A549 (cell line): ENCODE measurements at regions not wholly inside any gene's neighbourhood (a gene's known extent, or its start where the extent isn't known, plus 50 kb on each side); places are given as distances from the start of the nearest gene placed in this dataset.

Source experiments
- ATAC-seq, 2 experiments: fragments of 200-7000 bp in 1 of 2; fragments of >200 bp in 1 of 2; cut with Nextera tagmentation in 1 of 2; cut with Tn5 transposase in 1 of 2; 3 replicates each; pipeline versions ENCODE4 v1.8.0 to v1.9.1; 2018 to 2020; ENCODE audit warnings: mild to moderate bottlenecking in 1 of 2, moderate library complexity in 1 of 2
- CTCF ChIA-PET: fragments of 300-600 bp; sonication (Branson Sonifier 250); formaldehyde crosslinking; extraction: SDS; loops from one replicate; lab custom pipeline; 2021; ENCODE audit warnings: antibody characterized with exemption, inconsistent platforms; lab: Yijun Ruan, JAX
- POLR2A ChIA-PET: fragments of 350-600 bp; formaldehyde crosslinking; extraction: SDS; loops from one replicate; lab custom pipeline; 2021; ENCODE audit warnings: antibody characterized with exemption, inconsistent platforms; lab: Yijun Ruan, JAX
- DNase-seq, 2 experiments: peaks; one replicate each; pipeline versions ENCODE4 v3.0.0 to v3.0.0-alpha.2; 2011 to 2016; ENCODE audit warnings: low read depth in 1 of 2, low spot score in 1 of 2
- FAIRE-seq: peaks from 2 replicates; lab custom pipeline; 2011; peaks lifted over from hg19 to GRCh38; lab: Jason Lieb, UNC
- H3K27ac ChIP-seq, 2 experiments: fragments of >200 bp; sonication (Bioruptor Twin); formaldehyde crosslinking; 3 replicates each; pipeline ENCODE4 v1.5.1; 2016 to 2017
- H3K4me1 ChIP-seq: fragments of >200 bp; sonication (Bioruptor Twin); formaldehyde crosslinking; 3 replicates; pipeline ENCODE4 v1.6.1; 2016
- H3K4me2 ChIP-seq: fragments of >200 bp; sonication (Bioruptor Twin); formaldehyde crosslinking; 3 replicates; pipeline ENCODE4 v1.6.1; 2016
- H3K4me3 ChIP-seq: fragments of >200 bp; sonication (Bioruptor Twin); formaldehyde crosslinking; 3 replicates; pipeline ENCODE4 v1.5.1; 2016
- H3K9me3 ChIP-seq: fragments of >200 bp; sonication (Bioruptor Twin); formaldehyde crosslinking; 3 replicates; pipeline ENCODE4 v1.6.1; 2016
- ATOH8 ChIP-seq: fragments of 250-450 bp; sonication (Bioruptor Pico); IDR thresholded peaks from 2 replicates; pipeline ENCODE4 v1.5.0; 2020; ENCODE audit warnings: low read depth, mild to moderate bottlenecking, moderate library complexity
- BHLHE40 ChIP-seq: IDR thresholded peaks from 2 replicates; pipeline ENCODE4 v1.6.1; 2012; ENCODE audit warnings: low read depth, low read length, inconsistent platforms
- CBX2 ChIP-seq: fragments of 200-600 bp; sonication (generic); IDR thresholded peaks from 2 replicates; pipeline ENCODE4 v1.6.1; 2016; ENCODE audit warnings: low read depth, mild to moderate bottlenecking, borderline replicate concordance
- CHD2 ChIP-seq: fragments of 150-350 bp; IDR thresholded peaks from 2 replicates; pipeline ENCODE4 v1.6.1; 2014; ENCODE audit warnings: low read length; ENCODE audit not compliant: partially characterized antibody
- CTCF ChIP-seq: fragments of >200 bp; sonication (Bioruptor Twin); formaldehyde crosslinking; IDR thresholded peaks from 3 replicates; pipeline ENCODE4 v1.5.1; 2016
- E2F6 ChIP-seq: IDR thresholded peaks from 2 replicates; pipeline ENCODE4 v1.6.1; 2012; ENCODE audit warnings: low read depth, borderline replicate concordance
- EHF ChIP-seq: fragments of 250-450 bp; sonication (Bioruptor Pico); IDR thresholded peaks from 2 replicates; pipeline ENCODE4 v1.5.0; 2020; ENCODE audit warnings: mild to moderate bottlenecking
- EP300 ChIP-seq, 2 experiments: fragments of >200 bp; sonication (Bioruptor Twin); formaldehyde crosslinking; IDR thresholded peaks; 2 replicates in 1 of 2; 3 replicates in 1 of 2; pipeline ENCODE4 v1.6.1; 2016 to 2017
- ESRRA ChIP-seq: fragments of 150-350 bp; IDR thresholded peaks from 2 replicates; pipeline ENCODE4 v1.6.1; 2014; ENCODE audit warnings: mild to moderate bottlenecking, low read length, borderline replicate concordance
- FOSB ChIP-seq: fragments of 250-450 bp; sonication (Bioruptor Pico); IDR thresholded peaks from 2 replicates; pipeline ENCODE4 v1.5.0; 2020; ENCODE audit warnings: mild to moderate bottlenecking, moderate library complexity
- GATA3 ChIP-seq: IDR thresholded peaks from 2 replicates; pipeline ENCODE4 v1.6.1; 2012; ENCODE audit warnings: borderline replicate concordance
- HDAC2 ChIP-seq: fragments of 200-600 bp; sonication (generic); IDR thresholded peaks from 2 replicates; pipeline ENCODE4 v1.6.1; 2016
- HES2 ChIP-seq: fragments of >200 bp; sonication (Bioruptor Twin); formaldehyde crosslinking; IDR thresholded peaks from 2 replicates; pipeline ENCODE4 v1.6.1; 2016
- HEYL ChIP-seq: fragments of 250-450 bp; sonication (Bioruptor Pico); IDR thresholded peaks from 2 replicates; pipeline ENCODE4 v1.8.0; 2021; ENCODE audit warnings: mild to moderate bottlenecking, moderate library complexity
- HOXA7 ChIP-seq: fragments of 250-450 bp; sonication (Bioruptor Pico); IDR thresholded peaks from 2 replicates; pipeline ENCODE4 v1.5.0; 2020; ENCODE audit warnings: mild to moderate bottlenecking, moderate library complexity
- JUNB ChIP-seq: fragments of >200 bp; sonication (Bioruptor Twin); formaldehyde crosslinking; IDR thresholded peaks from 2 replicates; pipeline ENCODE4 v1.6.1; 2016
- KDM1A ChIP-seq: fragments of 200-600 bp; sonication (generic); IDR thresholded peaks from 2 replicates; pipeline ENCODE4 v1.6.1; 2016; ENCODE audit warnings: low read depth, mild to moderate bottlenecking
- MAFK ChIP-seq: fragments of 450-650 bp; IDR thresholded peaks from 2 replicates; pipeline ENCODE4 v1.6.1; 2014; ENCODE audit not compliant: partially characterized antibody
- PHF8 ChIP-seq: fragments of 200-600 bp; sonication (generic); IDR thresholded peaks from 2 replicates; pipeline ENCODE4 v1.6.1; 2016; ENCODE audit warnings: low read depth, mild to moderate bottlenecking, antibody characterized with exemption, moderate library complexity, borderline replicate concordance
- RAD21 ChIP-seq, 2 experiments: fragments of >200 bp in 1 of 2; sonication (Bioruptor Twin) in 1 of 2; formaldehyde crosslinking in 1 of 2; IDR thresholded peaks in 1 of 2; conservative IDR thresholded peaks in 1 of 2; 2 replicates in 1 of 2; 3 replicates in 1 of 2; pipeline ENCODE4 v1.6.1; 2012 to 2018; ENCODE audit warnings: inconsistent platforms in 1 of 2
- REST ChIP-seq: fragments of 200-600 bp; sonication (generic); IDR thresholded peaks from 2 replicates; pipeline ENCODE4 v1.6.1; 2016; ENCODE audit warnings: antibody characterized with exemption, mild to moderate bottlenecking, moderate library complexity
- TP53 ChIP-seq: fragments of 250-450 bp; sonication (Bioruptor Pico); IDR thresholded peaks from 2 replicates; pipeline ENCODE4 v1.5.0; 2021; ENCODE audit warnings: mild to moderate bottlenecking, moderate library complexity
- ZC3H11A ChIP-seq: fragments of 450-650 bp; IDR thresholded peaks from 2 replicates; pipeline ENCODE4 v1.6.1; 2014; ENCODE audit warnings: antibody characterized with exemption, mild to moderate bottlenecking
- ZFP36 ChIP-seq: fragments of 450-650 bp; IDR thresholded peaks from 2 replicates; pipeline ENCODE4 v1.6.1; 2014; ENCODE audit warnings: borderline replicate concordance; ENCODE audit not compliant: partially characterized antibody
- ZNF302 ChIP-seq: fragments of 250-450 bp; sonication (Bioruptor Pico); IDR thresholded peaks from 2 replicates; pipeline ENCODE4 v1.9.0; 2021; ENCODE audit warnings: inconsistent platforms, mild to moderate bottlenecking, moderate library complexity
- WGBS: methylation state at CpG from one replicate; pipeline ENCODE4 v1.1.6; 2017; ENCODE audit errors: missing lambda C conversion rate; 5-methylcytosine and 5-hydroxymethylcytosine counted together

GRCh38 chr7:142438235-142438922 lies 180.5 kb upstream of the PRSS58 start:
- ChIA-PET CTCF (interaction anchor here (0.6 kb wide), 1 partner anchor 1299 kb away, joined by 5 read pairs; no protein-coding TSS in a partner anchor), POLR2A (no interaction called here)
- FAIRE-seq: no peak
- TF ChIP-seq TP53 (CRISPR knock-in tag) (no peak), RAD21 (conservative IDR thresholded peaks at IDR 0.05 in 1 of 2, IDR thresholded peaks at IDR 0.05 in 1 of 2) (peak in 1 of 2 experiments; percentile 57; a peak in 2 of 5 replicates), E2F6 (no peak), CHD2 (peak; percentile 36), CTCF (peak; percentile 30; the same call in 2 of the 3 replicates), HEYL (no peak), ESRRA (no peak), REST (no peak), ZFP36 (no peak)
- DNase-seq: peak; percentile 35 to 66
- Histone ChIP-seq H3K9me3 (no peaks in the 10 kb centered on the region), H3K4me3 (no peak overlapping the region), H3K4me1 (peaks cover 10% of the 10 kb centered on the region; the same call in 2 of the 3 replicates), H3K27ac (no peak overlapping the region), H3K4me2 (no peak overlapping the region)
- ATAC-seq: peak; percentile 47 to 84; a peak in 3 of 6 replicates
- WGBS: 77% methylated on average over 12 of the region's 12 CpGs

GRCh38 chr7:142437741-142438140 lies 179.9 kb upstream of the PRSS58 start:
- ATAC-seq (no peak), DNase-seq (no peak), FAIRE-seq (no peak)
- Histone ChIP-seq H3K4me1 (peaks cover 10% of the 10 kb centered on the region; the same call in 2 of the 3 replicates), H3K4me2 (no peak overlapping the region), H3K4me3 (no peak overlapping the region), H3K27ac (no peak overlapping the region), H3K9me3 (no peaks in the 10 kb centered on the region)
- ChIA-PET POLR2A (no interaction called here), CTCF (no interaction called here)
- TF ChIP-seq HDAC2: no peak
- no peak for TF ChIP-seq EP300 (IDR thresholded peaks at IDR 0.05)
- no peak for TF ChIP-seq KDM1A
- TF ChIP-seq ZNF302 (CRISPR knock-in tag): no peak
- TF ChIP-seq CBX2: no peak
- no peak for TF ChIP-seq GATA3
- TF ChIP-seq HOXA7: no peak
- no peak for TF ChIP-seq EHF (CRISPR knock-in tag)
- TF ChIP-seq PHF8: no peak
- no peak for TF ChIP-seq FOSB (CRISPR knock-in tag)
- no peak for TF ChIP-seq HES2
- no peak for TF ChIP-seq BHLHE40
- no peak for TF ChIP-seq ZC3H11A
- no peak for TF ChIP-seq ATOH8 (CRISPR knock-in tag)
- no peak for TF ChIP-seq ZFP36
- no peak for TF ChIP-seq MAFK
- no peak for TF ChIP-seq JUNB
- no peak for TF ChIP-seq RAD21 (conservative IDR thresholded peaks at IDR 0.05 in 1 of 2, IDR thresholded peaks at IDR 0.05 in 1 of 2)
- no peak for TF ChIP-seq CTCF
